NCI-H1694 (cell line): ENCODE measurements at regions not wholly inside any gene's neighbourhood (a gene's known extent, or its start where the extent isn't known, plus 50 kb on each side); places are given as distances from the start of the nearest gene placed in this dataset.
"Not testable (repeated sequence)": the region's sequence is repeated elsewhere in the genome, so short reads cannot be mapped to it uniquely, and the experiment has no call there.

Experiments used
- DNase-seq: peaks from one replicate; lab custom pipeline; 2025; lab: John Stamatoyannopoulos, UW

- no peak for DNase-seq
Observed at GRCh38 chr2:120626566-120626965, 109.1 kb upstream of the GLI2 start.

DNA sequence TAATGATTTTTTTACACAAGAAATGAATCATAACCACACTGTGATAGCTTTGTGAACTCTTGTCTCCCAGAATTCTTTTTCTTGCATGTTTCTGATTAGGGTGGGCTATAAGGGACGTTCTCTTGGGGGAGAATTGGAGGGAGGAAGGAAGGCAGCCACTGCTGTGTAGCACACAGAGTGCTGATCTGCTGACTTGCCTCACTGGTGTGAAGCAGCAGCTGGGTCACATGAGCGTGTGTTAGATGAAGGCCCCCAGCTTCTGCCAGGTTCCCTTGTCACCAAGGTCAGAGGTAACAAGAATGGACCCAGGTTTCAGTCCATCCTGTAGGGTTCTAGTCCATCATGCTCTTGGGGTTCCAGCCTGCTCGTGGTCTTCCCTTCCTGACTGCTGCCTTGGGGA lies 107.4 kb upstream of the GLI2 start:
- DNase-seq: no peak

DNA sequence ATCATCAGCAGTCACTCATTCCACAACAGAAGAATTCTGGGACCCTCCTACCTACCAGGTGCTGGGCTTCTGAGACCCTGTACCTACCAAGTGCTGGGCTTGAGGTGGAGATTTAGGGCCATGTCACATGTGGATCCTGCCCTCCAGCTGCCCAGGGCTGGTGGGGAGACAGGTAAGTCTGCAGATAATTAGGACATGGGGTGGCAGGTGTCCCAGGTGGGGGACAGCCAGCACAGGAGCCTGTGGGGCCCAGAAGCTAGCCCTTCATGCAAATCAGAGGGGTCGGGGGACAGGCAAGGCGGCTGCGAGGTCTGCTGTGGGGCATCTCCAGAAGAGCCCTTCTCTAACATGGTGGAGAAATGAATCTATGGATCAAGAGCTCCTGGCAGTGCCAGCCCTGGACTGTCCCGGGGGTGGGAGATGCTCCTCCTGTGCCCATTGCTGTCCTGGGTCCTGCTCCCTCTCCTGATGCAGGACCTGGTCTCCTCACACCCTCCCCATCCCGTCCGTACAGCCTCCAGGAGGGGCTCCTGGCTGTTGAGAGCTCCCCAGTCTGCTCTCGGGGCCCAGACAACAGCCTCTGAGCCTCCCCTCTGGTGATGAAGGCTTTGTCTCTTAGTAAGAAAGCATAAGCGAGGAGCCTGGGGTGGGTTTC lies 106.3 kb upstream of the GLI2 start:
- DNase-seq: no peak

DNA sequence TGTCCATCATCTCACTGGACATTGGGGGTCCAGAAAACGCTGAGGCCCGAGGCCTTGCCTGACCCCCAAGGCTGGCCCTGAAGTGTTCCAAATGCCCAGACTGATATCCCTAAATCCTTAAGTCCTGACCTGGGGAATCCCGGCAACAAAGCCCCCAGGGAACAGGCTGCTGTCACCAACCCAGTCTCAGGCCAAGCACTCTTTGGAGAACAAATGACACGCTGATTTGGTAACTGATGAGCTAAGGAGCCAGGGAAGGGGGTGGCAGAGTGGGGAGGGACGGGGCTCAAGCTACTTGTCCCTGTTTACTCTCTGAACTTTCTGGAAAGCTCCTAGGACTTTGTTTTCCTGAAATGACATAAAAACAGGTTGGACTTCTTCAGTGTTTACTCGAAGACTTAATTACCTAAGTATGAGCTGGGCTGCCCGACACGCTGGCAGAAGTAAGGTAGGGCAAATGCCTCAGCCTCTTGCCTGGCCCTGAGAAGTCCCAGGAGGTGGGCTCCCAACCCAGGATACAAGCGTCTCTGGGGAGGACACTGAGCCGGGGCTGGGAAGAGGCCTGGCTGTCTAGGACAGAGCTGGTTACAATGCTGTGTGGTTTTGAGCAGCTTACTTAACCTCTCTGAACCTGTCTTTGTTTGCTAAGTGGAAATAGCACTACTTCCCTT lies 105.5 kb upstream of the GLI2 start:
- DNase-seq: no peak

- no peak for DNase-seq
Observed at GRCh38 chr2:120631236-120631635, 104.4 kb upstream of the GLI2 start.

DNA sequence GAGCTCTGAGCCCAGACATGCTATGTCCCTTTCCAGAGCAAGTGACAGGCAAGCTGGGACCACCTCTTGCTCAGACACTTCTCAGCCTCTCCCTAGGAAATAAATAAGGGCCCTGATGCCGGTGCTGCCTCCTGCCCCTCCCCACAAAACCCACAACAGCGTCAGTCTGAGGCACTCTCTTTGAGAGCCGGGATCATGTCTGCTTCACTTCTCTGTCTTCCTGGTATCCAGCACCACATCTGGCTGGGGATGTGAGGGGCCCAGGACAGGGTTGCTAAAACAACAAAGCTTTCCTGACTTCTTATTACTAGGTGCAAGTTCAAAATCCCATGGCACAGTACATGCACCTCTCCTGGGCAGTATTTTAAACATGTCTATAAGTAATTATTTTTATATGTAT lies 103.9 kb upstream of the GLI2 start:
- no peak for DNase-seq

- DNase-seq: no peak
Observed at GRCh38 chr2:120632796-120633646, 102.6 kb upstream of the GLI2 start.

DNA sequence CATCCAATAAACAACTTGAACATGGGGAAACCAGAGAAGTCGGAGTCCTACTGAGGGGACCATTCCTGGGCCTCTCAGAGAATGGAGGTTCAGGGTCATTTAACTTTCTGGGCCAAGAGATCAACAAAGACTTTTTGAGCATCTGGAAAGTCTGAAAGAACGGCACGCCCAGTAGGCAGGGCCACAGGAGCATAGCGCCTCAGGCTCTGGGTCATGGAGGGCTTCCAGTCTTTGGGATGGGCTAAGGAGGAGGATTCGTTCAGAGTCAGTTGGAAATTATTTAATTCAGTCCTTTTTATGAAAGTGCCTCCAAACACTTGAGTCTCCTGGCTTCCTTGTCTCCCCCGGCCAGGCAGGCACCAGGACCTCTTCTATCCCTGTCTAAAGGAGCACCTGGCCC lies 101.1 kb upstream of the GLI2 start:
- DNase-seq: no peak

DNA sequence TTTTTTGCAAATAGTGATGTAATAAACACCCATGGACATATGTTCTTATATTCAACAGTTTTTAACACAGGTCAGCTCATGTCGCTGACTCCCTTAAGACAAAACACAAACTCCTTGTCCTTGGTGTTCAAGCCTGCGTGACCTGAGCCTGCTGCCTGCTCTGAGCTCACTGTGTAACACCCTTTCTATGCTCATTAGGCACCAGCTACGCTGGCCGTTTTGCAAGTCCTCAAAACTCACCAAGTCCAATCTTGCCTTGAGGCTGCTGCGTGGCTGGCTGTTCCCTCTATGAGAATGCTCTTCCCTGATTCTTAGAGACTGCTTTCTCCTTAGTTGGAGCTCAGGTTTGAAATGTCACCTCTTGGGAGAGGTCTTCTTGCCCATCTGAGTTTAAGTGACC lies 100.5 kb upstream of the GLI2 start:
- no peak for DNase-seq

GRCh38 chr2:120637847-120638246 lies 97.8 kb upstream of the GLI2 start:
- DNase-seq: no peak

DNA sequence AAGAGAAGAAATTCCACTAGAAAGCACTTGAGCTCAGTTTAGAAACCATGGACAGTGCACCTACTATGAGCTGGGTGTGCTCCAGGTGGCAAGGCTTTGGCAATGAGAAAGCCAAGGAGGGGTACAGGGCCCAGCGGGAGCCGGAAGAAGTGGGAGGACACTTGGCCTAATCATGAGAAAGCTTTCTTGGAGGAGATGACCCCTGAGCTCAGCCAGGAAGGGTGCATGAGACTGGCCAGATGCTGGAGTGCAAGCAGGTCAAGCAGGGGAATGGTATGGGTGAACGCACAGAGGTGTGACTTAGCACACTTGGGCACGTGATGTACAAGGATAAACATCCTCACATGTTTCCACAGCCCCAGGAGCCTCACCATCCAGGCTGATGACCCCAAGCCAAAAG lies 97.2 kb upstream of the GLI2 start:
- DNase-seq: no peak

- DNase-seq: no peak
Observed at GRCh38 chr2:120641366-120641771, 94.3 kb upstream of the GLI2 start.

DNA sequence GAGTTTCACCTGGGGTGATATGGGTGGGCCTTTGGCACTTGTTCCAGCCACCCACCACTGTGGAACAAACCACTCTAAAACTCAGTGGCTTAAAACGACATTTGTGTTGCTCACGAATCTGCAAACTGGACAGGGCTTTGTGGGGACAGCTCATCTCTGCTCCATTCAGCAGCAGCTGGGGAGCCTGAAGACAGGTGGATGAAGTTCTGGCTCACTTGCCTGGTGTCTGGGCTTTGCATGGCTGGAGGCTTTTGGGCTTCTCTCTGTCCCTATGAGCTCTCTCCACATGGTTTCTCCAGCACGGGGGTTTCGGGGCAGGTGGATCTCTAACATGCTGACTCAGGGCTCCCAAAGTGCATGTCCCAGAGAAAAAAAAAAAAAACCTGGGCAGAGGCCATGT lies 93.0 kb upstream of the GLI2 start:
- DNase-seq: no peak

DNA sequence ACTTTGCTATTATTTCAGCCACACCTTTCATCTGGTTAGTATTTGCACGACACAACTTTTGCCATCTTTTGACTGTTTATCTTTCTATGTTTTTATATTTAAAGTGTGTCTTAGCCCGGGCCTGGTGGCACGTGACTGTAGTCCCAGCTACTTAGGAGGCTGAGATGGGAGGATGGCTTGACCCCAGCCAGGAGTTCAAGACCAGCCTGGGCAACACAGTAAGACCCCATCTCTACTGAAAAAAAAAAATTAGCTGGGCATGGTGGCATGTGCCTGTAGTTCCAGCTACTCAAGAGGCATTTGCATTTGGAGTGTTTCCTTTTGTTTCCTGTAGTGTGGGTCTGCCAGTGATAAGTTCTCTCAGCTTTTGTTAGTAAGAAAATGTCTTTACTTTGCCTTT lies 88.7 kb upstream of the GLI2 start:
- DNase-seq: no peak

GRCh38 chr2:120647487-120647886 lies 88.2 kb upstream of the GLI2 start:
- no peak for DNase-seq

DNA sequence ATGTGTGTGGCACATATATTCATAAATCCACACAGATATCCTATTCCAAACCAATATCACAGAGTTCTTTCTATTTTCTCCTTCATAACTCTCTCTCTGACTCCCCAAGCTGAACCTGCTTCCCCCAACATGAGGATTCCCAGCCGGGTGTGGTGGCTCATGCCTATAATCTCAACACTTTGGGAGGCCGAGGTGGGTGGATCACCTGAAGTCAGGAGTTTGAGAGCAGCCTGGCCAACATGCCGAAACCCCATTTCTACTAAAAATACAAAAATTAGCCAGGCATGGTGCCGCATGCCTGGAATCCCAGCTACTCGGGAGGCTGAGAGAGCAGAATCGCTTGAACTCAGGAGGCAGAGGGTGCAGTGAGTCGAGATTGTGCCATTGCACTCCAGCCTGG lies 86.3 kb upstream of the GLI2 start:
- not testable (repeated sequence) for DNase-seq

- no peak for DNase-seq
Observed at GRCh38 chr2:120650022-120650644, 85.5 kb upstream of the GLI2 start.

DNA sequence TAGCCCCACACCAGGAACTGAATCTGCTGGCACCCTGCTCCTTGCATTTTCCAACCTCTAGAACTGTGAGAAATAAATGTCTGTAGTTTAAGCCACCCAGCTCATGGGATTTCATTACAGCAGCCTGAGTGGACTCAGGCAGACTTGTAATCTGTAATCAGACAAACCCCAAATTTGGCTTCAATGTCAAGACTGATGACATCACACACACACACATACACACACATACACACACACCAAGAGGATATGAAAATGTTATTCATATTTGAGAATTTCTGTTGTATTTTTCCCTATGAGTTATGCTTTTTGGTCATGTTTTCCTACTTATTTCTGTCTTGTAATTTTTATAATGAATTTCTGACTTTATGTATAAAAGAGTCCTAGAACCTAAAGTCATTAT lies 83.8 kb upstream of the GLI2 start:
- DNase-seq: no peak

GRCh38 chr2:120653046-120653445 lies 82.6 kb upstream of the GLI2 start:
- DNase-seq: no peak

DNA sequence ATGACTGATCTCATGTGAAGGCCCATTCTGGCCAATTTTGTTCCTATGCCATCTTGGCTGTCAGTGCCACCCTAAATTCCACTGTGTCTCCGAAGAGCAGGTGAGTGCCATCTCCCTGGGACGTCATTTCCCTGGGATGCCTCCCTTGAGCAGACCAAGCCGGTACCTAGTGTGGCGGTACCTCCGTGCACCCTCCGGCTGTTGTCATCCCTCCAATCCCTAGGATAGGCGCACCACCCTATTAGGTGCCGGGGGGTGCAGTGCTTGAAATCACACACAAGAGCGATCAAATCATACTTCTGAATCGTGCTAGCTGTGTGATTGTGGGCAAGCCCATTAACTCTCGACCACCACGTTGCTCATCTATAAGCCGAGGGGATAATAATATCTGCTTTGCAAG lies 81.8 kb upstream of the GLI2 start:
- DNase-seq: no peak

- no peak for DNase-seq
Observed at GRCh38 chr2:120654381-120655134, 81.1 kb upstream of the GLI2 start.
